GM18502 (cell line): ENCODE measurements at regions not wholly inside any gene's neighbourhood (a gene's known extent, or its start where the extent isn't known, plus 50 kb on each side); places are given as distances from the start of the nearest gene placed in this dataset.

Source experiments
- ATAC-seq: cut with Tn5 transposase; IDR thresholded peaks from one replicate; pipeline ENCODE4 v1.9.1; 2021; ENCODE audit warnings: mild to moderate bottlenecking; ENCODE audit not compliant: unreplicated experiment, poor library complexity

DNA sequence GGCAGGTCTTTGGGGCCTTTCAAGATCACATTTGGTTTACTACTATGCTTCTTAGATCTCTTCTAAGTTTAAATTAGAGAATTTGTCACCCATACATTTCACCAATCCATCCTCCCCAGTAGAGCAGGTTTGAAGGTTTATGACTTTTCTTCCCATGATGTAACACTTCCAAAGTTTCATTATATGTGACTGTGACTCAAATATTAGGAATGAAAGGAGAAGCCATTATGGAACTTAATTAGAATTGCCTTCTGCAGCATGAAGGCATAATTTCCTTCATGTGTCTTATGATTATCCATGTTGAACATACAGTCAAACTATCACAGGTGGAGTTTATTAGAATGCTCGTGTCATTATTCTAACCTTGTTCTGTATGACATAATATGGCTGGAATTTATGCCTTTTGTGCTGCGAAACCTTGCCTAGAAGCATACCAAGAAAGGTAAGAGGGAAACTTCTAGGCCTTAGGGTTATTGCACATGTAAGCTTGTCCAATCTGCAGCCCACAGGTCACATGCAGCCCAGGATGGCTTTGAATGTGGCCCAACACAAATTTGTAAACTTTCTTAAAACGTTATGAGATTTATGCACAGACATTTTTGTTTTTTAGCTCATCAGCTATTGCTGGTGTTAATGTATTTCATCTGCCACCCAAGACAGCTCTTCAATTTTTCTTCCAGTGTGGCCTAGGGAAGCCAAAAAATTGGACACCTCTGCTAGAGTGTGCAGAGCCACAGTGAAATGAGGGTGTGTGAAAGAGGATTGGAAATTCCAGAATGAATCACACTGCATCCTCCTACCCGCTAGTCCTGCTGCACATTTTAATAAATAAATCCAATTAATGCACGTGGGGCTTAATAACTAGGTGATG lies 133.6 kb downstream of the TMEM26 start:
- ATAC-seq, result no peak

DNA sequence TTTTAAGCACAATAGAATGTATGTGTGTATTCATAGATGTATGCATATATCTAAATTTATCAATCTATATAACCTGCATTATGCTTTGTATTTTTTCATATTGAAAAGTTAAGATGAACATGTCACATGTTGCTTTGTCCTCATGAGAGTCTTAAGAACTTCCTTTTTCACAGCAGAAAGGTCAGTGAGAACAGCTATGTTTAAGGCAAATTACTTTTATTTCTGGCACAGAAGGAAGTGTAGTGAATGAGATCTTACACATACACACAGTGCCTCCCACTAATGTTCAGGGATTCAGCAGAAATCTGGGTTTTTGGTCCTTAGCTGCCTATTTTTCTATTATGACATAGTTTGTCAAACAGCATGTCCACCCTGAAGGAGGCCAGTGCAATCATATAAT lies 134.8 kb downstream of the TMEM26 start:
- no peak for ATAC-seq

- no peak for ATAC-seq
Observed at GRCh38 chr10:61317706-61318105, 135.5 kb downstream of the TMEM26 start.

GRCh38 chr10:61316676-61317265 lies 136.4 kb downstream of the TMEM26 start:
- ATAC-seq, result no peak

DNA sequence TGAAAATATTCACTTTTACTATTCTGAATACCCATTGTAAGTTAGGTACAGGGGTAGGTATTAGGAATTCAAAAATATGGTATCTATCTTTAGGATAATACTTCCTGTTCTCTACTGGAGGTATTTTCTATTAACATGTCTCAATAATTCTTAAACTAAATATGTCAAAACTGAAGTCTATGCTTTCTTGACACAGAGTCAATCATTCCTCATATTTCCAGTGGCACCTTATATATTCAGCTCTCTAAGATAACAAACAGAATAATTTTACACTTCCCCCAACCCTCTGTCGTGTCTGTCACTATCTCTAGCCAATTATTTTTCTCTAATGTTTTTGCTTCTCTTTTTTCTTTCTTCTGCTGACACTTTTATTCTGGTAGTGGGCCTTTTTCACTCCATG lies 138.9 kb downstream of the TMEM26 start:
- no peak for ATAC-seq

DNA sequence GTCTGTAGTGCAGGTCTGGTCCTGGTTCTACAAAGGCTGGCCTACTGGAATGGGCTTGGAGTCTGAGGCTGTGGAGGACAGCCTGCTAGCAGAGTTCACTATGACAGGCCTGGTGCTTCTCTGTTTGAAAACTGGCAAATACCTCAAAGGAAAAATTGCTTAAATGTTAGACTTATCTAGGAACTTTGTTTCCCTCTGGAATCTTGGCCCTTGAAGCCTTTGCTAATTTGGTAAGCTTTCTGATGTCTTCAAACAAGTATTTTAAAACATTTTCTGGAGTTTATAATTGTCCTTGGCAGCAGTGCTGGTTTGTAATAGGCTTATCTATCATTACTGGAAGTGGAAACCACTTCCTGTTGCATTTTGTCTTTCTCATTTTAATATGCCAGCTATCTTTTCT lies 139.7 kb downstream of the TMEM26 start:
- ATAC-seq, result no peak

DNA sequence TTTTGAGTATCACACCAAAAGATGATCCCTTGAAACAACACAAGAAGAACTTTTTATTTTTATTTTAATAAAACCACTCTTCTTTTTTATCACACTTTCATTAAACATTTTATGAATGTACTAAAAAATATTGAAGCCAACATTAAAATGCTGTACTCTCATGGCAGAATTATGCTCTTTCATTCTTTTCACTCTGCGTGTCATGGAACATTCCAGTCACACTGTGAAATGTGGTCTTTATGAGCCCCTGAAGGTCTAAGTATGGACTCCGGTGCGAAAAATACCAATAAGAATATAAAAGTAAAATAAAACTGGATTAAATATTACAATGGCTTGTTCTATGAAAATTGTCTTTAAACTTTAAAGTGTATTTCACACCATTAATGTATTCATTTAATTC lies 148.4 kb downstream of the TMEM26 start:
- no peak for ATAC-seq

GRCh38 chr10:61302124-61302523 lies 151.1 kb downstream of the TMEM26 start:
- ATAC-seq, result no peak

DNA sequence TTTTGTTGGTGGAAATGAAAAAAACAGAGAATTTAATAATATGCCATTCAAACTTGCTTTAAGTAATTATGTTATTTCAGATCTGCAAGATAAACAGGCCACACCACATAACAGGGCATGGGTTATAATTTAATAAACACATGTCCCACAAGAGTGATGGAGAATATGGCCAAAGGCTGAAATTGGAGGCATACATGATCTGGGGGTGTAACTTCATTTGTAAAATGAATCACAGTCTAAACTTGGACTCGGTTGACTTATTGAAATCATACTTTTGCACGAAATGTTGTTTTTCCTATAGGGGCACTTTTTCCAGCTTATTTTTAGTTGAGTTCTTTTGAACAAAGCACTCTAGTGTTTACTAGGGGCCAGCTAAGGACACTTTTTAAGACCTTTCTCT lies 151.6 kb downstream of the TMEM26 start:
- ATAC-seq, result no peak

DNA sequence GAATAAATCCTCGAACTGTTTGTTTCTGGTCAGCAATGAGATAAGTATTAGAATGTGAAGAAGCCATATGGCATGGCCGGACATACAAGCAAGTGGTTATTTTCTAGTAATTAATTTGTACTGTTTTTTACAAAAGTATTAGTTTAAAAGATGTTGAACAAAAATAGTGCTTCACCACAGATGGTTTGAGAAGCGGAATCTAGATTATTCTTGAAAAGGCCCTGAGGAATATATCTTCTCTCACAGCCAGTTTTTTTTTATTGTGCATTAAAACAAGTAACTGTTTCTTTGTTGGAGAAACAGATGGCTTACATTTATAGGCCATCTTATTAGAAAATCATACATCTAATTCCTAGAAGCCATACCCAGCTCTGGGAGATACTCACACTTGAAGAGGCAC lies 153.3 kb downstream of the TMEM26 start:
- no peak for ATAC-seq

DNA sequence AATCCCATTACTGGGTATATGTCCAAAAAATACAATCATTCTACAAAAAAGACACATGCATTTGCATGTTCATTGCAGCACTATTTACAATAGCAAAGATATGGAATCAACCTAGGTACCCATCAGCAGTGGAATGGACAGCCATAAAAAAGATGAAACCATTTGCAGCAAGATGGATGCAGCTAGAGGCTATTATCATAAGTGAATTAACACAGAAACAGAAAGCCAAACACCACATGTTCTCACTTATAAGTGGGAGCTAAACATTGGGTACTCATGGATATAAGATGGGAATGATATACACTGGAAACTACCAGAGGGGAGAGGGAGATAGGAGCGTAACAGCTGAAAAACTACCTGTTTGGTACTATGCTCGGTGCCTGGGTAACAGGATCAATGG lies 154.0 kb downstream of the TMEM26 start:
- ATAC-seq, result no peak

DNA sequence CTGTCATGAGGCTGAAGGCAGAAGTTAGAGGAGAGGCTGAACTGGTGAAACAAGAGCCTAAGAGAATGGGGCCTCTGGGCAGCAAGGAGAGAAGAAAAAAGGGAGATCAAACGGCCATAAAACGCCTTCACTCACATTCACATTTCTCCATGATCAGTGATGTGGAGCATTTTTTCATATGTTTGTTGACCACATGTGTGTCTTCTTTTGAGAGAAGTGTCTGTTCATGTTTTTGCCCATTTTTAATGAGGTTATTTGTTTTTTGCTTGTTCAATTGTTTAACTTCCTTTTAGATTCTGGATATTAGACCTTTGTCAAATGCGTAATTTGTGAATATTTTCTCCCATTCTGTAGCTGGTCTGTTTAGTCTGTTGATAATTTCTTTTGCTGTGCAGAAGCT lies 155.0 kb downstream of the TMEM26 start:
- no peak for ATAC-seq

DNA sequence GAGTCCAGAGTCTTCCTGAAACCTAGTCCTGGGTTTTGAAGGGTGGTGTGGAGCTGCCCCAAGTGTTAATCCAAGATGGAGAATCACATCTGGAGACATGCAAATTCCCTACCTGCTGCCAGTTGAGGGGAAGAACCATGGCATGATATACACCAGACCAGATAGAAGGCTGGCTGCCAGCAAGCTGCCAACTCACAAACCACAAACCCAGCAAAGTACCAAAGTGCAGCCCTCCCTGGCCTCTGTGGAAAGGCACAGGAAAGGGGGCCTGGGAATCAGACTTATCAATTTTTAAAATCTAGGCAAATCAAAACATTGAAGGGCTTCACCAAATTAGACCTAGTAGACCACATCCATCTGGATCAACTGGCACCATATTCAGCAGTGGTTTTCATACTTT lies 157.0 kb downstream of the TMEM26 start:
- no peak for ATAC-seq

GRCh38 chr10:61294131-61294530 lies 159.1 kb downstream of the TMEM26 start:
- no peak for ATAC-seq

GRCh38 chr10:61289813-61290212 lies 163.4 kb downstream of the TMEM26 start:
- no peak for ATAC-seq

DNA sequence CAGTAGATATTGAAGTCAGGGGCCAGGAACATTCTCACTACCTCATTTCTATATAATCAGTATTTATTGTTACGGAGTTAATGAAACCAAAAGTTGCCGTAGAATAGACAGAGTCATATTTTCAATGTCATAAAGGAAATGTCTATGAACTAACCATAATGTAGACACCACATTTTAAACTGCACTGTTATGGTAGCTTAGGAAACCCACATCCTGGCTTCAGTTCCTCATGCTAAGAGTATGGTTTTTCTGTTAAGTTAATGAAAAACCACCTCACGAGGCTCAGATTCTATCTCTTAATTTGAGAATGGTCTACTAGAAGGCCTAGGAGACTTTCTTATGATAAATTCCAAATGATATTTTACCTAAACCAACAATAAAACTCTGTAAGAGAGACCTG lies 166.5 kb downstream of the TMEM26 start:
- ATAC-seq, result peak; percentile 100

GRCh38 chr10:61285749-61286148 lies 167.4 kb downstream of the TMEM26 start:
- no peak for ATAC-seq

GRCh38 chr10:61284222-61284890 lies 168.8 kb downstream of the TMEM26 start:
- no peak for ATAC-seq

DNA sequence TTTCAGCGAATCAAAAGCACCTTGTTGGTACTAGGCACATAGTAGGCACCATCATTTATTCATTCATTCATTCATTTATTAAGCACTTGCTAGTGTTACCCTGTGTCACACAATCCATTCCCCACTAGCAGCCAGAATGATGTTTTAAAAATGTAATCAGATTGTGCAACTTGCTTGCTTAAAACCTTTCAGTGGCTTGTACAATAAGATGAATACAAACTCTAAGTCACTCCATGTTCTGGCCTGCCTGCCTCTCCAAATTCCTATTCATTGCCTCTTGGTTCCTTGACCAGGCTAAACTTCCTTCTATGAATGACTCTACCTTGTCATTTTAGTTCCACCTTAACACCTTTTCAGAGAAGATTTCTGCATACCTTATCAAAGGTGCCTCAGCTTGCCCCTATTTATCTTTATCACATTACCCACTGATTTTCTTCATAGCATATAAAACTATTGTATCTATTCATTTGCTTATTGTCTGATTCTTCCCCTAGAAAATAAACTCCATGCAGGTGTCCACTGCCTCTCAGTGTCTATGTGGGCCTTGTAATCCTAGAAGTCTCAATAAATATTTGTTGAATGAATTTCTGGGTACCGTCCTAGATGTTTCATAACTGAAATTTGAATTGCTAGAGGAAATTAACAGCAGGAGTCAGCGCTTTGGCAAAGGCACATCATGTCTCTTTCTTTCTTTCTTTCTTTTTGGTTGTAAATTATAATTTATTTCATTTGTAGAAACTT lies 169.5 kb downstream of the TMEM26 start:
- no peak for ATAC-seq

DNA sequence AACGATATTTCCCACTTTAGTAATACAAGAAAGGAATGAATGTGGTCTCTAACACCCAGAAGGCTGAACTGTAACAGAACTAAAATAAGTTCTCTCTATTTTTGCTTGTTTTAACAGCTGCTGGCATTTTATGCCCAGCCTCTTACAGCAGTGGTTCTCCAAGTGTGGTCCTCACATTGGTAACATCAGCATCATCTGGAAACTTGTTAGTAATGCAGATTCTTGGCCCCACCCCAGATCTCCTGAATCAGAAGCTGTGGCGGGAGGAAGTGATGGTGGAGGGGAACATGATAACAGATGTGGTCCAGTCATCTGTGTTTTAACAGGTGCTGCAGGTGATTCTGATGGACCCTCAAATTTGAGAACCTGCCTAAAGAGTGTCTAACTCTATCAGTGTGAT lies 170.1 kb downstream of the TMEM26 start:
- no peak for ATAC-seq

DNA sequence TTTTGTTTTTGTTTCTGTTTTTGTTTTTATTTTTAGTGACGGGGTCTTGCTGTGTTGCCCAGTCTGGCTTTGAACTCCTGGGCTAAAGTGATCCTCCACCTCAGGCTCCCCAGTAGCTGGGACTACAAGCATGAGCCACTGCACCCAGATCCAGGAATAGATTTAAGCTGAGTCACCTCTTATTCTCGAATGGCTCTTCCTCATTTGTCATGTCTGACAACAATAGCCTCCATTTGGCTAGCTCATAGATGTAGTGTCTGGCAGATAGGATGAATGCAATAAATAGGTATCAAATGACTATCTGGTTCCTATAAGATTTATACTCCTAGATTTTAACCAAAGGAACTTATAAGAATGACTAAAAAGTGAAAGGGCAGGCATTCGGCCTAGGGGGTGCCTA lies 172.9 kb downstream of the TMEM26 start:
- ATAC-seq, result no peak
